ENCODE measurements at regions not wholly inside any gene's neighbourhood (a gene's known extent, or its start where the extent isn't known, plus 50 kb on each side); places are given as distances from the start of the nearest gene placed in this dataset.

DNA sequence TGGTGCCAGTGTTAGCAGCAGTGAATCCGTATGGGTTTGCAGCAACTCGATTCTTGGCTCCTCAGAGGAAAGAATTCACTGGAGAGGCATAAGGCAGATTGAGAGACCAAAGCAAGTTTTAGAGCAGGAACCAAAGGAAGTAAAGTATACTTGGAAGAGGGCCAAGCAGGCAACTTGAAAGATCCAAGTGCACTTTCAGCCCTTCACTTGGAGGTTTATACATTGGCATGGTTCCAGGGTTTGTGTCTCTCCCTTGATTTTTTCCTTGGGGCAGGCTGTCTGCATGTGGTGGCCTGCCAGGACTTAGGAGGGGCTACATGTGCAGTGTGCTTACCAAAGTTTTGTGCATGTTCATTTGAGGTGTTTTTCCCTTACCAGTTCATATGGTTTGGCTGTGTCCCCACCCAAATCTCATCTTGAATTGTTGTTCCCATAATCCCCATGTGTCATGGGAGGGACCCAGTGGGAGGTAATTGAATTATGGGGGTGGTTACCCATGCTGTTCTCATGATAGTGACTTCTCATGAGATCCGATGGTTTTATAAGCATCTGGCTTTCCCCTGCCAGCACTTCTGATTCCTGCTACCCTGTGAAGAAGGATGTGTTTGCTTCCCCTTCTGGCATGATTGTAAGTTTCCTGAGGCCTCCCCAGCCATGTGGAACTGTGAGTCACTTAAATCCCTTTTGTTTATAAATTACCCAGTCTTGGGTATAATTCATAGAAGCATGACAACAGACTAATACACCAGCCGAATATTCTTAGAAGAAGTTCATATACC is 86.2 kb upstream of the TSPAN5 start:
- TF ChIP-seq, protein P1, sequence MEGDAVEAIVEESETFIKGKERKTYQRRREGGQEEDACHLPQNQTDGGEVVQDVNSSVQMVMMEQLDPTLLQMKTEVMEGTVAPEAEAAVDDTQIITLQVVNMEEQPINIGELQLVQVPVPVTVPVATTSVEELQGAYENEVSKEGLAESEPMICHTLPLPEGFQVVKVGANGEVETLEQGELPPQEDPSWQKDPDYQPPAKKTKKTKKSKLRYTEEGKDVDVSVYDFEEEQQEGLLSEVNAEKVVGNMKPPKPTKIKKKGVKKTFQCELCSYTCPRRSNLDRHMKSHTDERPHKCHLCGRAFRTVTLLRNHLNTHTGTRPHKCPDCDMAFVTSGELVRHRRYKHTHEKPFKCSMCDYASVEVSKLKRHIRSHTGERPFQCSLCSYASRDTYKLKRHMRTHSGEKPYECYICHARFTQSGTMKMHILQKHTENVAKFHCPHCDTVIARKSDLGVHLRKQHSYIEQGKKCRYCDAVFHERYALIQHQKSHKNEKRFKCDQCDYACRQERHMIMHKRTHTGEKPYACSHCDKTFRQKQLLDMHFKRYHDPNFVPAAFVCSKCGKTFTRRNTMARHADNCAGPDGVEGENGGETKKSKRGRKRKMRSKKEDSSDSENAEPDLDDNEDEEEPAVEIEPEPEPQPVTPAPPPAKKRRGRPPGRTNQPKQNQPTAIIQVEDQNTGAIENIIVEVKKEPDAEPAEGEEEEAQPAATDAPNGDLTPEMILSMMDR (IDR thresholded peaks at IDR 0.05) = no peak
- TF ChIP-seq POLR2A (IDR thresholded peaks at IDR 0.05) = no peak
